Testis (tissue), 2 donors: ENCODE measurements at regions not wholly inside any gene's neighbourhood (a gene's known extent, or its start where the extent isn't known, plus 50 kb on each side); places are given as distances from the start of the nearest gene placed in this dataset.

ENCODE experiments used
- DNase-seq: peaks from one replicate; pipeline ENCODE4 v3.0.0-alpha.2; 2019
- H3K27ac ChIP-seq, 2 donors: fragments of 200-600 bp; sonication (generic); one replicate each; pipeline ENCODE4 v1.5.1; 2019
- H3K27me3 ChIP-seq: fragments of 200-600 bp; sonication (generic); one replicate; pipeline ENCODE4 v1.5.1; 2019
- H3K36me3 ChIP-seq: fragments of 200-600 bp; sonication (generic); one replicate; pipeline ENCODE4 v1.5.1; 2017; ENCODE audit warnings: low read depth; ENCODE audit errors: missing control alignments
- H3K4me1 ChIP-seq: fragments of 200-600 bp; sonication (generic); one replicate; pipeline ENCODE4 v1.5.1; 2019
- H3K4me3 ChIP-seq, 2 donors: fragments of 200-600 bp; sonication (generic); one replicate each; pipeline ENCODE4 v1.5.1; 2017 to 2019
- H3K9me3 ChIP-seq: fragments of 200-600 bp; sonication (generic); one replicate; pipeline ENCODE4 v1.5.1; 2017
- POLR2A ChIP-seq: fragments of 450-650 bp; IDR thresholded peaks from one replicate; pipeline ENCODE4 v1.6.1; 2017; ENCODE audit warnings: antibody characterized with exemption, mild to moderate bottlenecking, moderate library complexity
- WGBS, 2 donors: methylation state at CpG; one replicate each; pipeline ENCODE4 v1.1.5; 2018; 5-methylcytosine and 5-hydroxymethylcytosine counted together
- intact Hi-C: fragments of 100-400 bp; cut with DNase I; formaldehyde crosslinking; loops from one replicate; pipeline ENCODE4 v1.15.1; 2023; ENCODE audit warnings: low total_unique reads
- TF ChIP-seq, protein P1 (sequence below), 3 experiments: fragments of 450-650 bp in 2 of 3; fragments of 200-600 bp in 1 of 3; sonication (generic) in 1 of 3; IDR thresholded peaks; one replicate each; pipeline ENCODE4 v1.5.1; 2016 to 2019; ENCODE audit warnings: antibody characterized with exemption in 3 of 3, mild to moderate bottlenecking in 2 of 3, moderate library complexity in 1 of 3

DNA sequence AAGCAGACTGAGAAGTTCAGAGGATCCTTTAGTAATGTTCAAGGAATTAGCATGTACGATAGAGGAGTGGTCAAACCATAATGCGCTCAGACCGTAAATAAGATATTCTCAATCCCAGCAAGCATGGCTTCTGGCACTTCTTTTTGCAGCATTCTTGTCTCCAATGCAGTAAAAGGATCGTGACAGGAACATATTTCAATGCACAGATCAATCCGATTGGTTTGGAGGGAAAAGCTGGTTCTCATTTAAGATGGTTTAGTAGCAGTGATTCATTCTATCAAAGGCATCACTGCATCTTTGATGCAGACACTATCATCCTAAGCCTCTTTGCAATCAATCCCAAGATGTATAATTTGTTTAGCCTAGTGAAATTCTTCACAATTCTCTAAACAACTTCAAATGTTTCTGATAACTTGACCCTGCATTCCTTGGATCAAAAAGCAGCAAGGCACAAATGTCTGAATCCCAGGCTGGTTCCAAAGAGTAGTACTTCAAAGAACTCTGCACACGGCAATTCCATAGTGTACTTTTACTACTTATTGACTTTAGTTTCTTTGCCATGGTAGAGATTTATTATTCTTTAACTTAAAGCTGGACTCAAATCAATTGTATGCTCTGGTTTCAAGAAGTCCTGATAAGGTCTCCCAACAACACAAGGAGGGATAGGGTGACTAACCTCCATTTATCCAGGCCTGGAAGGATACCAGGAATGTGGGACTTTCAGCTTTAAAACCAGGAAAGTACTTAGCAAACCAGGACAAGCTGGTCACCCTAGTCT, 96.8 kb upstream of the MDM1 start:
- intact Hi-C loops: no loop called here

DNA sequence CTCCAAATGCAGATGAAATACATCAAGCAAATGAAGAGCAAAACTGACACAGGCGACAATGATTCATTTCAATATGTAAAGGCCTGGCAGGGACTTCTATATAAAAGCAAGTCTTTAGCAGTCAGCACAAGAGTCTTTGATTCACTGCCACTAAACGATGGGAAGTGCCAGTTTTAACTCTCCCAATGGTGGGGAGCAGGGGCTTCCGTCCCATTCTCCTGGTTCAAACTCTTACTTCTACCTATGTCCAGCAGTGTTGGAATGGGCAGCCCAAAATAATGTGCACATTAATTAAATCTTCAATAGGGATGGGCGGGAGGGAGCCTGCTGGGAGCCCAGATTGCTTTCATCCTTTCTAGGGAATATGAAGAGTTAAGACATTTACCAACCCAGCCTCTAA, 97.5 kb upstream of the MDM1 start:
- Histone ChIP-seq H3K9me3 (no peaks in the 10 kb centered on the region), H3K4me3 (no peak overlapping the region), H3K4me1 (no peaks in the 10 kb centered on the region), H3K36me3 (no peaks in the 10 kb centered on the region), H3K27me3 (no peaks in the 10 kb centered on the region), H3K27ac (no peak overlapping the region)
- 79 to 85% methylated on average over 4 of the region's 4 CpGs for WGBS, 2 donors
- intact Hi-C loops: no loop called here
- no peak for DNase-seq
- TF ChIP-seq POLR2A: no peak
- TF ChIP-seq, protein P1, sequence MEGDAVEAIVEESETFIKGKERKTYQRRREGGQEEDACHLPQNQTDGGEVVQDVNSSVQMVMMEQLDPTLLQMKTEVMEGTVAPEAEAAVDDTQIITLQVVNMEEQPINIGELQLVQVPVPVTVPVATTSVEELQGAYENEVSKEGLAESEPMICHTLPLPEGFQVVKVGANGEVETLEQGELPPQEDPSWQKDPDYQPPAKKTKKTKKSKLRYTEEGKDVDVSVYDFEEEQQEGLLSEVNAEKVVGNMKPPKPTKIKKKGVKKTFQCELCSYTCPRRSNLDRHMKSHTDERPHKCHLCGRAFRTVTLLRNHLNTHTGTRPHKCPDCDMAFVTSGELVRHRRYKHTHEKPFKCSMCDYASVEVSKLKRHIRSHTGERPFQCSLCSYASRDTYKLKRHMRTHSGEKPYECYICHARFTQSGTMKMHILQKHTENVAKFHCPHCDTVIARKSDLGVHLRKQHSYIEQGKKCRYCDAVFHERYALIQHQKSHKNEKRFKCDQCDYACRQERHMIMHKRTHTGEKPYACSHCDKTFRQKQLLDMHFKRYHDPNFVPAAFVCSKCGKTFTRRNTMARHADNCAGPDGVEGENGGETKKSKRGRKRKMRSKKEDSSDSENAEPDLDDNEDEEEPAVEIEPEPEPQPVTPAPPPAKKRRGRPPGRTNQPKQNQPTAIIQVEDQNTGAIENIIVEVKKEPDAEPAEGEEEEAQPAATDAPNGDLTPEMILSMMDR (IDR thresholded peaks at IDR 0.05): no peak

More for the DNA sequence above, 96.8 kb upstream of the MDM1 start:
- Histone ChIP-seq H3K27ac (no peak overlapping the region), H3K36me3 (no peaks in the 10 kb centered on the region), H3K27me3 (no peaks in the 10 kb centered on the region), H3K4me3 (no peak overlapping the region), H3K9me3 (no peaks in the 10 kb centered on the region), H3K4me1 (no peaks in the 10 kb centered on the region)
- 85 to 87% methylated on average over 6 of the region's 6 CpGs for WGBS, 2 donors
- DNase-seq: no peak
- no peak for TF ChIP-seq POLR2A
- TF ChIP-seq, protein P1 (IDR thresholded peaks at IDR 0.05): no peak

DNA sequence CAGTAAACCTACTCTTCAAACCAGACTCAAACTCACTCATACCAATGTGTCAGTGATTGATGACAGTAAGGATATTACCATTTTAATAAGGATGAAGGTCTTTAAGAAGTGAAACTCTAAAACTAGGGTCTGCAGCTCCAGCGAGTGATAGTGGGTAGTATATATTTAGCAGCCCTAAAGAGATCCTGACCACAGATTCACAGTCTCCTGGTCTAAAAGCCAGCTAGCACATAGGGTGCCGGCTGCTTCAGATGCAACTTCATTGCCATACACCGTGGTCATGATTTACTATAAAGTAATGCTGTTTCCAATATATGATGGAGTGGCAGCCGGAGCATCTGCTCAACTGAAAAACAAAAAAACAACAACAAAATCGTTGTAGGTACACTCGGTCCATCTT, 99.6 kb upstream of the MDM1 start:
- no peaks in the 10 kb centered on the region for H3K9me3 ChIP-seq
- intact Hi-C loops: no loop called here
- H3K27ac ChIP-seq: no peak overlapping the region
- DNase-seq: no peak
- no peaks in the 10 kb centered on the region for H3K4me1 ChIP-seq
- no peak for TF ChIP-seq POLR2A
- TF ChIP-seq, protein P1 (IDR thresholded peaks at IDR 0.05): no peak
- no peaks in the 10 kb centered on the region for H3K36me3 ChIP-seq
- no peak overlapping the region for H3K4me3 ChIP-seq
- no peaks in the 10 kb centered on the region for H3K27me3 ChIP-seq
- 82% methylated on average over 6 of the region's 6 CpGs for WGBS, 2 donors

DNA sequence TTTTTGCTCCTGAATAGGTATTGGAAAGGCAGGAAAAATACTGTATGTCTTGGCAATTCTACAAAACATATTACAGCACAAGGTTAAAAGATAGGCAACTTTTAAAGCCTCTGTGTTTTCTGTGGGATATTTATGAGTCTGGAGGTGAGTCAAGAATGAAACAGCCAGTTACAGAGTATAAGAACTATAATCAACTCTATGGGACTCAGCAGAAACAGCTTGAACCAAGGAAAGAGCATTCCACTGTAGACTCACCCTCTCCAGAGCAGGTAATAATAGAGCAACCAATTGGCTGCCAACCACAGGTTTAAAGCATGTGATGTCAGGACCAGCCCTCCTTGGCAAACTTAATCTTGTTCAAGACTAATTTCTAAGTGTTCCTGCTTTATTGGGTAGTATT, 100.5 kb upstream of the MDM1 start:
- TF ChIP-seq, protein P1 (IDR thresholded peaks at IDR 0.05): no peak
- TF ChIP-seq POLR2A: no peak
- H3K27ac ChIP-seq: no peak overlapping the region
- intact Hi-C loops: no loop called here

More for the DNA sequence above, 100.5 kb upstream of the MDM1 start:
- H3K4me3 ChIP-seq: no peak overlapping the region
- no peak for DNase-seq
- no peaks in the 10 kb centered on the region for H3K36me3 ChIP-seq
- no peaks in the 10 kb centered on the region for H3K27me3 ChIP-seq
- no peaks in the 10 kb centered on the region for H3K4me1 ChIP-seq
- H3K9me3 ChIP-seq: no peaks in the 10 kb centered on the region
